Karpas-422 (cell line): ENCODE measurements at regions not wholly inside any gene's neighbourhood (a gene's known extent, or its start where the extent isn't known, plus 50 kb on each side); places are given as distances from the start of the nearest gene placed in this dataset.

Experiments used
- DNase-seq: peaks from one replicate; pipeline ENCODE4 v3.0.0-alpha.2; 2015
- H2AFZ ChIP-seq: fragments of 200-600 bp; sonication (generic); 2 replicates; pipeline ENCODE4 v1.6.1; 2014; ENCODE audit warnings: antibody characterized with exemption, low read length, mixed read lengths
- H3K27ac ChIP-seq: fragments of 200-600 bp; sonication (generic); 2 replicates; pipeline ENCODE4 v1.5.1; 2014; ENCODE audit warnings: mild to moderate bottlenecking, low read length, moderate library complexity
- H3K27me3 ChIP-seq: fragments of 200-600 bp; sonication (generic); 2 replicates; pipeline ENCODE4 v1.6.1; 2014; ENCODE audit warnings: low read length, mixed read lengths
- H3K36me3 ChIP-seq: fragments of 200-600 bp; sonication (generic); 2 replicates; pipeline ENCODE4 v1.6.1; 2014; ENCODE audit warnings: low read length, mixed read lengths; ENCODE audit not compliant: insufficient read depth
- H3K4me1 ChIP-seq: fragments of 200-600 bp; sonication (generic); 2 replicates; pipeline ENCODE4 v1.6.1; 2014; ENCODE audit warnings: mild to moderate bottlenecking, low read length, mixed read lengths
- H3K4me2 ChIP-seq: fragments of 200-600 bp; sonication (generic); 2 replicates; pipeline ENCODE4 v1.6.1; 2014; ENCODE audit warnings: low read length, low read depth, mild to moderate bottlenecking; ENCODE audit not compliant: poor library complexity, severe bottlenecking
- H3K4me3 ChIP-seq: fragments of 200-600 bp; sonication (generic); 2 replicates; pipeline ENCODE4 v1.5.1; 2014; ENCODE audit warnings: mild to moderate bottlenecking, antibody characterized with exemption, low read length, mixed read lengths
- H3K79me2 ChIP-seq: fragments of 200-600 bp; sonication (generic); 2 replicates; pipeline ENCODE4 v1.6.1; 2014; ENCODE audit warnings: mild to moderate bottlenecking, low read length, mixed read lengths
- H3K9ac ChIP-seq: fragments of 200-600 bp; sonication (generic); 2 replicates; pipeline ENCODE4 v1.6.0; 2014; ENCODE audit warnings: low read length
- H3K9me2 ChIP-seq: fragments of 200-600 bp; sonication (generic), shearing (Covaris generic); replicated peaks from 2 replicates; pipeline ENCODE4 v1.6.0; 2014; ENCODE audit warnings: mild to moderate bottlenecking, low read length, moderate library complexity; ENCODE audit not compliant: insufficient read depth
- H3K9me3 ChIP-seq: fragments of 300-700, 200-600 bp; sonication (generic); 2 replicates; pipeline ENCODE4 v1.6.1; 2014; ENCODE audit warnings: low read length, mixed read lengths
- H4K20me1 ChIP-seq: fragments of 200-600 bp; sonication (generic); 2 replicates; pipeline ENCODE4 v1.6.1; 2014; ENCODE audit warnings: mild to moderate bottlenecking, antibody characterized with exemption, low read length, low read depth; ENCODE audit not compliant: insufficient read depth

- Histone ChIP-seq H2AFZ (no peak overlapping the region), H3K4me2 (no peak overlapping the region), H3K9ac (no peak overlapping the region), H3K27ac (no peak overlapping the region), H3K9me2 (no peaks in the 10 kb centered on the region), H4K20me1 (no peaks in the 10 kb centered on the region), H3K27me3 (no peaks in the 10 kb centered on the region), H3K4me1 (no peaks in the 10 kb centered on the region), H3K9me3 (no peaks in the 10 kb centered on the region), H3K4me3 (no peak overlapping the region), H3K79me2 (no peaks in the 10 kb centered on the region), H3K36me3 (no peaks in the 10 kb centered on the region)
- no peak for DNase-seq
Observed at GRCh38 chr1:4169991-4170390, 269.9 kb upstream of the C1orf174 start.

- Histone ChIP-seq H3K4me2 (no peak overlapping the region), H3K27me3 (no peaks in the 10 kb centered on the region), H3K9me3 (no peaks in the 10 kb centered on the region), H3K9me2 (no peaks in the 10 kb centered on the region), H3K4me3 (no peak overlapping the region), H3K36me3 (no peaks in the 10 kb centered on the region), H3K27ac (no peak overlapping the region), H3K9ac (no peak overlapping the region), H4K20me1 (no peaks in the 10 kb centered on the region), H3K79me2 (no peaks in the 10 kb centered on the region), H2AFZ (no peak overlapping the region), H3K4me1 (no peaks in the 10 kb centered on the region)
- peak; percentile 27 for DNase-seq
Observed at GRCh38 chr1:4170548-4171340, 270.7 kb upstream of the C1orf174 start.

- DNase-seq: peak; percentile 21
- no peaks in the 10 kb centered on the region for H3K4me1 ChIP-seq
- no peak overlapping the region for H2AFZ ChIP-seq
- H3K27me3 ChIP-seq: no peaks in the 10 kb centered on the region
- no peak overlapping the region for H3K4me3 ChIP-seq
- H3K36me3 ChIP-seq: no peaks in the 10 kb centered on the region
- no peaks in the 10 kb centered on the region for H3K9me2 ChIP-seq
- H4K20me1 ChIP-seq: no peaks in the 10 kb centered on the region
- no peaks in the 10 kb centered on the region for H3K79me2 ChIP-seq
- no peak overlapping the region for H3K9ac ChIP-seq
- no peaks in the 10 kb centered on the region for H3K9me3 ChIP-seq
- H3K4me2 ChIP-seq: no peak overlapping the region
- H3K27ac ChIP-seq: no peak overlapping the region
Observed at GRCh38 chr1:4171480-4172450, 271.7 kb upstream of the C1orf174 start.

GRCh38 chr1:4172644-4173599 is 272.9 kb upstream of the C1orf174 start:
- no peaks in the 10 kb centered on the region for H3K9me3 ChIP-seq
- no peak overlapping the region for H3K4me3 ChIP-seq
- H3K79me2 ChIP-seq: no peaks in the 10 kb centered on the region
- no peaks in the 10 kb centered on the region for H3K27me3 ChIP-seq
- no peak overlapping the region for H3K4me2 ChIP-seq
- peak; percentile 87 for DNase-seq
- no peaks in the 10 kb centered on the region for H4K20me1 ChIP-seq
- H3K9me2 ChIP-seq: no peaks in the 10 kb centered on the region
- H3K27ac ChIP-seq: no peak overlapping the region
- no peaks in the 10 kb centered on the region for H3K4me1 ChIP-seq
- H2AFZ ChIP-seq: no peak overlapping the region
- no peaks in the 10 kb centered on the region for H3K36me3 ChIP-seq
- H3K9ac ChIP-seq: no peak overlapping the region

GRCh38 chr1:4173731-4174130 is 273.7 kb upstream of the C1orf174 start:
- Histone ChIP-seq H3K4me1 (no peaks in the 10 kb centered on the region), H3K36me3 (no peaks in the 10 kb centered on the region), H3K27me3 (no peaks in the 10 kb centered on the region), H3K27ac (no peak overlapping the region), H3K79me2 (no peaks in the 10 kb centered on the region), H2AFZ (no peak overlapping the region), H3K9me2 (no peaks in the 10 kb centered on the region), H3K9ac (no peak overlapping the region), H3K4me3 (no peak overlapping the region), H3K9me3 (no peaks in the 10 kb centered on the region), H3K4me2 (no peak overlapping the region), H4K20me1 (no peaks in the 10 kb centered on the region)
- no peak for DNase-seq

GRCh38 chr1:4174291-4175200 is 274.5 kb upstream of the C1orf174 start:
- Histone ChIP-seq H3K4me1 (no peaks in the 10 kb centered on the region), H2AFZ (no peak overlapping the region), H3K27me3 (no peaks in the 10 kb centered on the region), H3K9me3 (no peaks in the 10 kb centered on the region), H3K4me3 (no peak overlapping the region), H3K27ac (no peak overlapping the region), H3K36me3 (no peaks in the 10 kb centered on the region), H3K9ac (no peak overlapping the region), H3K9me2 (no peaks in the 10 kb centered on the region), H3K79me2 (no peaks in the 10 kb centered on the region), H4K20me1 (no peaks in the 10 kb centered on the region), H3K4me2 (no peak overlapping the region)
- DNase-seq: no peak

GRCh38 chr1:4175566-4176405 is 275.7 kb upstream of the C1orf174 start:
- H3K4me1 ChIP-seq: peaks cover 11% of the 10 kb centered on the region
- no peak overlapping the region for H3K4me3 ChIP-seq
- no peak overlapping the region for H3K4me2 ChIP-seq
- no peak overlapping the region for H3K27ac ChIP-seq
- no peaks in the 10 kb centered on the region for H3K36me3 ChIP-seq
- H3K9me2 ChIP-seq: no peaks in the 10 kb centered on the region
- no peak overlapping the region for H2AFZ ChIP-seq
- H3K79me2 ChIP-seq: no peaks in the 10 kb centered on the region
- H3K9me3 ChIP-seq: no peaks in the 10 kb centered on the region
- no peaks in the 10 kb centered on the region for H4K20me1 ChIP-seq
- no peak overlapping the region for H3K9ac ChIP-seq
- peak; percentile 27 for DNase-seq
- H3K27me3 ChIP-seq: no peaks in the 10 kb centered on the region
